ENCODE measurements at regions not wholly inside any gene's neighbourhood (a gene's known extent, or its start where the extent isn't known, plus 50 kb on each side); places are given as distances from the start of the nearest gene placed in this dataset.

DNA sequence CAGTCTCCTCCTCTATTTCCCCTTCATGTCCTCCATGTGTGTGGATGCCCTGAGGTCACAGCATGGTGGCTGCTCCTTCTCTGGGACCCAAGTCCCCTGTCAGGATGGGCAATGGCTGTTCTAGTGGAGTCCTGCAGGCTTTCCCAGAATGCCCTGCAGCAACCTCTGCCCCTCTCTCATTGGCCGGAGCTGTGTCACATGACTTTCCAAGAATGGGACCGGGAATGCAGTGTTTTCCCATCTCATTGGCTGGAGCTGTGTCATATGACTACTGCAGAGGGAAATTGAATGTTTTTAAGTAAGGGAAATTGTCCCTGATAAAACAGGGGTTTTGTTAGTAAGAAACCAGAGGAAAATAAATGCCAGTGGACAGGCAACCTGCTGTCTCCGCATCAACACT lies 365.9 kb downstream of the PTPRU start:
- Histone ChIP-seq H3K4me1 (ENCODE audit: control insufficient read depth in 1 of 2, insufficient read depth in 1 of 2, low read depth in 1 of 2, low read length in 1 of 2) (no peaks in the 10 kb centered on the region), H3K27ac (no peak overlapping the region), H3K9me3 (no peaks in the 10 kb centered on the region), H3K27me3 (no peaks in the 10 kb centered on the region), H3K36me3 (no peaks in the 10 kb centered on the region), H3K4me3 (ENCODE audit: low read depth in 1 of 2, low read length in 1 of 2) (no peak overlapping the region)
- TF ChIP-seq, protein P1, sequence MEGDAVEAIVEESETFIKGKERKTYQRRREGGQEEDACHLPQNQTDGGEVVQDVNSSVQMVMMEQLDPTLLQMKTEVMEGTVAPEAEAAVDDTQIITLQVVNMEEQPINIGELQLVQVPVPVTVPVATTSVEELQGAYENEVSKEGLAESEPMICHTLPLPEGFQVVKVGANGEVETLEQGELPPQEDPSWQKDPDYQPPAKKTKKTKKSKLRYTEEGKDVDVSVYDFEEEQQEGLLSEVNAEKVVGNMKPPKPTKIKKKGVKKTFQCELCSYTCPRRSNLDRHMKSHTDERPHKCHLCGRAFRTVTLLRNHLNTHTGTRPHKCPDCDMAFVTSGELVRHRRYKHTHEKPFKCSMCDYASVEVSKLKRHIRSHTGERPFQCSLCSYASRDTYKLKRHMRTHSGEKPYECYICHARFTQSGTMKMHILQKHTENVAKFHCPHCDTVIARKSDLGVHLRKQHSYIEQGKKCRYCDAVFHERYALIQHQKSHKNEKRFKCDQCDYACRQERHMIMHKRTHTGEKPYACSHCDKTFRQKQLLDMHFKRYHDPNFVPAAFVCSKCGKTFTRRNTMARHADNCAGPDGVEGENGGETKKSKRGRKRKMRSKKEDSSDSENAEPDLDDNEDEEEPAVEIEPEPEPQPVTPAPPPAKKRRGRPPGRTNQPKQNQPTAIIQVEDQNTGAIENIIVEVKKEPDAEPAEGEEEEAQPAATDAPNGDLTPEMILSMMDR (IDR thresholded peaks at IDR 0.05), result no peak

DNA sequence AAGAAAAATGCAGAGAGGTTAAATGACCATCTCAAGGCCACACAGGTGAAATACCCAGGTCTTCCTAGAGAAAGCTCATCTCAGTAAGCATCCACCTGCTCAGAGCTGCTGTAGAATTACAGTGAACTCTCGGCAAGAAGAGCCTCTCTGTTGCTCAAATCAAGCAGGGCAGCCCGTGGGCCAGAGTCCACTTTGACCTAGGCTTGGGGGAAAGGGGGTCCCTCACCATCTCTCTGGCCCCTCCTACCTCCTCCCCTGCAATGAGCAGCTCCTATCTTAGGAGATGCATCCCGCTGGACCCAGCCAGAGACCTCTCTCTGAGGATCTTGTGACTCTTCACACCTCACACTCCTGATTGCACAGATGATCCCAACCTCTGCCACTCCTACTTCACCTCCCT lies 364.7 kb downstream of the PTPRU start:
- no peaks in the 10 kb centered on the region for H3K9me3 ChIP-seq
- H3K27ac ChIP-seq, result no peak overlapping the region
- H3K4me3 ChIP-seq (ENCODE audit: low read depth in 1 of 2, low read length in 1 of 2), result no peak overlapping the region
- no peaks in the 10 kb centered on the region for H3K36me3 ChIP-seq
- TF ChIP-seq, protein P1 (IDR thresholded peaks at IDR 0.05), result no peak
- no peaks in the 10 kb centered on the region for H3K4me1 ChIP-seq (ENCODE audit: control insufficient read depth in 1 of 2, insufficient read depth in 1 of 2, low read depth in 1 of 2, low read length in 1 of 2)
- no peaks in the 10 kb centered on the region for H3K27me3 ChIP-seq

DNA sequence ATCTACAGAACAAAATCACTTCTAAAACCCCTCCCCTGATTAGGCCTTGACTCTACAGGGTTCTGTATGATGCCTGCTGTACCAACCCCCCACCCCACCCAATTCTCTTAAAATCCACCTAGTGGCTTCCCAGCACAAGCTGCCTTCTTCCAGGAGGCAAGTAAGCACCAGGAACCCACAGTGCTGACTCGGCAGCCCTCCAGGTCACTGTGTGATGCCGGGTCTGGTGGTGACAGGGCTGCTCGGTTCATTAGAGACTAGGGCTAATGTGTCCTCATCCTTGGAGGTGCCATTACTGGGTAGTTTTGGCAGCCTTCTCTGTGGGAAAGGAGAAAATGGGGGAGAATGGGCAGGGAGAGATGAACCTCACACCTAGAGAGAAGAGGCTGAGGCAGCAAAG lies 363.5 kb downstream of the PTPRU start:
- Histone ChIP-seq H3K36me3 (no peaks in the 10 kb centered on the region), H3K27me3 (no peaks in the 10 kb centered on the region), H3K27ac (no peak overlapping the region), H3K9me3 (no peaks in the 10 kb centered on the region), H3K4me3 (ENCODE audit: low read depth in 1 of 2, low read length in 1 of 2) (no peak overlapping the region), H3K4me1 (ENCODE audit: control insufficient read depth in 1 of 2, insufficient read depth in 1 of 2, low read depth in 1 of 2, low read length in 1 of 2) (no peaks in the 10 kb centered on the region)
- TF ChIP-seq, protein P1 (IDR thresholded peaks at IDR 0.05), result no peak

DNA sequence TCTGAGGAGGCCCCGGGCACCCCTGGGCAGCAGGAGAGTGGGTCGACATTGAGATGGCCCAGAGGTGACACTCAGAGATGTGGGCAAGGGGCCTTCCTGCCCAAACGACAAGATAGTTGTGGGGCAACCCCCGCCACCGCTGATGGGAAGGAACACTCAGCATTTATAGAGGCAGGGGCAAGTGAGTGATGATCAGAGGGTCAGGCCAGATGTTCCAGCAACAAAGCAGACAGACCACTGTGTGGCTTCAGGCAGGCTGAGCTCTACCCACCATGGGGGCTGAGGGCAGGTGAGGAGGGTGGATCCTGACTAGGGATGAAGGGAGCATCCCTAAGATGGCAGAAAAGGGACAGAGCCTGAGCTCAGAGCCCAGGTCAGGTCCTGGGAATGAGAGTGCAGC lies 362.7 kb downstream of the PTPRU start:
- TF ChIP-seq, protein P1 (IDR thresholded peaks at IDR 0.05), result no peak
- Histone ChIP-seq H3K4me1 (ENCODE audit: control insufficient read depth in 1 of 2, insufficient read depth in 1 of 2, low read depth in 1 of 2, low read length in 1 of 2) (no peaks in the 10 kb centered on the region), H3K36me3 (no peaks in the 10 kb centered on the region), H3K9me3 (no peaks in the 10 kb centered on the region), H3K27ac (no peak overlapping the region), H3K27me3 (no peaks in the 10 kb centered on the region), H3K4me3 (ENCODE audit: low read depth in 1 of 2, low read length in 1 of 2) (no peak overlapping the region)

DNA sequence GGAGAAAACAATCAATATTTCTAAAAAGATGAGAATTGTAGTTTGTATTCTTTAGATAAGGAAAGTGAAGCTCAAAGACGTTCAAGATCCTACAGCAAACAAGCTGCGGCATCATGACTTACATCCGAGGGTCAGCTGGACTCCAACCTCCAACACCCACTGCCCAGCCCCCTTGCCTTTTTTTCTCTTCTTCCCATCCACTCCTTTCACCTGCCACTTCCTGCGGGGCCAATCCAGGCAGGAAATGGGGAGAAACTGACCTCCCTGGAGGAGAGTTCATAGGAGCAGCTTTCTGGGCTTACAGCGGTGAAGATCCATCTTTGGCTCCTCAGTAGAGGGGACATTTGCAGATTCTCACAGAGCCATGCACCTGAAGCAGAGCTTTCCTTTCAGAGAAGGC lies 361.5 kb downstream of the PTPRU start:
- no peaks in the 10 kb centered on the region for H3K27me3 ChIP-seq
- H3K27ac ChIP-seq, result no peak overlapping the region
- no peak overlapping the region for H3K4me3 ChIP-seq (ENCODE audit: low read depth in 1 of 2, low read length in 1 of 2)
- H3K36me3 ChIP-seq, result no peaks in the 10 kb centered on the region
- no peaks in the 10 kb centered on the region for H3K4me1 ChIP-seq (ENCODE audit: control insufficient read depth in 1 of 2, insufficient read depth in 1 of 2, low read depth in 1 of 2, low read length in 1 of 2)
- TF ChIP-seq, protein P1 (IDR thresholded peaks at IDR 0.05), result no peak
- H3K9me3 ChIP-seq, result no peaks in the 10 kb centered on the region
